ENCODE measurements at regions not wholly inside any gene's neighbourhood (a gene's known extent, or its start where the extent isn't known, plus 50 kb on each side); places are given as distances from the start of the nearest gene placed in this dataset.

GRCh38 chr1:5688081-5689077 lies 303.8 kb downstream of the NPHP4 start:
- Histone ChIP-seq H3K4me1 (no peaks in the 10 kb centered on the region), H3K4me3 (no peak overlapping the region), H3K36me3 (no peaks in the 10 kb centered on the region), H3K27me3 (peaks cover 0 to 18% (median 0%) of the 10 kb centered on the region in 3 donors), H3K27ac (no peak overlapping the region), H3K9me3 (no peaks in the 10 kb centered on the region)
- DNase-seq, result no peak
- TF ChIP-seq POLR2AphosphoS5 (IDR thresholded peaks at IDR 0.05) (no peak), CTCF (IDR thresholded peaks at IDR 0.05) (no peak), EP300 (IDR thresholded peaks at IDR 0.05) (no peak), POLR2A (IDR thresholded peaks at IDR 0.05) (no peak)
- 21 to 62% methylated on average over 28 of the region's 28 CpGs for WGBS, 2 donors
- intact Hi-C loops (cut with DNase I), result no loop called here

- H3K27ac ChIP-seq, result no peak overlapping the region
- DNase-seq, result no peak
- H3K27me3 ChIP-seq, result peaks cover 0 to 18% (median 0%) of the 10 kb centered on the region in 3 donors
- intact Hi-C loops (cut with DNase I), result no loop called here
- no peak for TF ChIP-seq EP300 (IDR thresholded peaks at IDR 0.05)
- TF ChIP-seq POLR2AphosphoS5 (IDR thresholded peaks at IDR 0.05), result no peak
- no peak for TF ChIP-seq CTCF (IDR thresholded peaks at IDR 0.05)
- no peak for TF ChIP-seq POLR2A (IDR thresholded peaks at IDR 0.05)
- no peak overlapping the region for H3K4me3 ChIP-seq
- 77 to 87% methylated on average over 12 of the region's 12 CpGs for WGBS, 2 donors
- H3K36me3 ChIP-seq, result no peaks in the 10 kb centered on the region
- no peaks in the 10 kb centered on the region for H3K4me1 ChIP-seq
- H3K9me3 ChIP-seq, result no peaks in the 10 kb centered on the region
Observed at GRCh38 chr1:5686925-5687706, 305.1 kb downstream of the NPHP4 start.

GRCh38 chr1:5686195-5686594 lies 306.0 kb downstream of the NPHP4 start:
- Histone ChIP-seq H3K4me3 (no peak overlapping the region), H3K27me3 (peaks cover 0 to 13% (median 0%) of the 10 kb centered on the region in 3 donors)
- 87 to 88% methylated on average over 1 of the region's 1 CpG for WGBS, 2 donors

More at GRCh38 chr1:5686195-5686594, 306.0 kb downstream of the NPHP4 start:
- Histone ChIP-seq H3K36me3 (no peaks in the 10 kb centered on the region), H3K9me3 (no peaks in the 10 kb centered on the region), H3K27ac (no peak overlapping the region), H3K4me1 (no peaks in the 10 kb centered on the region)
- intact Hi-C loops (cut with DNase I), result no loop called here
- no peak for DNase-seq
- TF ChIP-seq POLR2A (IDR thresholded peaks at IDR 0.05) (no peak), POLR2AphosphoS5 (IDR thresholded peaks at IDR 0.05) (no peak), CTCF (IDR thresholded peaks at IDR 0.05) (no peak), EP300 (IDR thresholded peaks at IDR 0.05) (no peak)
